Bronchial epithelial cell (primary cell): ENCODE measurements at regions not wholly inside any gene's neighbourhood (a gene's known extent, or its start where the extent isn't known, plus 50 kb on each side); places are given as distances from the start of the nearest gene placed in this dataset.
A peak's percentile ranks its signal among the peaks of the same experiment; 100 is the strongest.

Experiments used
- DNase-seq: peaks from one replicate; pipeline ENCODE4 v3.0.0-alpha.2; 2010; ENCODE audit warnings: low read depth
- FAIRE-seq: peaks from 2 replicates; lab custom pipeline; 2011; peaks lifted over from hg19 to GRCh38; lab: Jason Lieb, UNC
- H3K27me3 ChIP-seq: 2 replicates; pipeline ENCODE4 v1.5.1; 2011; ENCODE audit warnings: low read length; ENCODE audit not compliant: control insufficient read depth, insufficient read depth
- H3K36me3 ChIP-seq: 2 replicates; pipeline ENCODE4 v1.5.1; 2011; ENCODE audit warnings: low read length; ENCODE audit not compliant: control insufficient read depth, insufficient read depth
- H3K4me3 ChIP-seq: 2 replicates; pipeline ENCODE4 v1.5.1; 2011; ENCODE audit warnings: mild to moderate bottlenecking, low read depth, low read length, control low read depth
- CTCF ChIP-seq: IDR thresholded peaks from 2 replicates; pipeline ENCODE4 v1.5.1; 2011; ENCODE audit warnings: mild to moderate bottlenecking, moderate library complexity, low read length, control low read depth, inconsistent platforms; ENCODE audit not compliant: insufficient read depth, severe bottlenecking

DNA sequence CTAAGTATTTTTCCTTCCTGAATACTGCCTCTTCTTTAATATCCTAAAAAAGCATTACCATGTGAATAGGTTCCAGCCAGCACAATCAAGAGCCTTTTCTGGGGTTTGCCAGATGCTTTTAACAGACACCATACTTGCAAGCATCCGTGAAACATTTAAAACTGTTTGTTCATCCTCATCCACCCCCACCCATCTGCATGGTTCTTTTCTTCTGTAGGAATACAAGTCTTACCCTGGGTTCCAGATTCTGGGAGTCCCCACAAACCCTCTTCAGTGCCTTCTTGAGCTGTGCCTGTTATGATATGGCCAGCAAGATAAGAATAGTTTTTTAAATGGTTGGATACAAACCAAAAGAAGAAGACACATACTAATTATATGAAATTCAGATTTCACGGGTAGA lies 354.9 kb upstream of the PLXNA2 start:
- no peak for TF ChIP-seq CTCF
- Histone ChIP-seq H3K4me3 (no peak overlapping the region), H3K27me3 (peaks cover 5% of the 10 kb centered on the region), H3K36me3 (no peaks in the 10 kb centered on the region)
- DNase-seq = no peak
- FAIRE-seq = no peak

GRCh38 chr1:208600456-208601190 lies 356.4 kb upstream of the PLXNA2 start:
- H3K4me3 ChIP-seq = no peak overlapping the region
- DNase-seq (no peak), FAIRE-seq (no peak)
- peaks cover 5% of the 10 kb centered on the region for H3K27me3 ChIP-seq
- TF ChIP-seq CTCF = no peak
- H3K36me3 ChIP-seq = no peaks in the 10 kb centered on the region

DNA sequence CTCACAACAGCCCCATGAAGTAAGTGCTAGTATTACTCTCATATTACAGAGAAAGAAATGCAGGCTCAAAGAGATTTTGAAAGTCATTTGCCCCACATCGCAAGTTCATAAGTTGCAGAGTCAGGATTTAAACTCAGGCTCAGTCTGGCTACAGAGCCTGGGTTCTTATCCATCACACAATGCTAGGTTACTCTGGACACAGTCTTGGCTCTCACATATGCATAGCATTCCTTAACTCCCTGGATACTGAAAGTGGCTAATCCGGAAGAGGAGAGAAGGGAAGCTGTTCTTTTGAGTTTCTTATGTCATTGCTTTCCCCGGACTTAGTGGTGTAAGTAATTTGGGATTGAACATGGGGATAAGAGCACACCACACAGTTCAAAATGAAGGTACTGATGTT lies 357.4 kb upstream of the PLXNA2 start:
- FAIRE-seq (no peak), DNase-seq (no peak)
- H3K27me3 ChIP-seq = peaks cover 5% of the 10 kb centered on the region
- no peaks in the 10 kb centered on the region for H3K36me3 ChIP-seq
- no peak for TF ChIP-seq CTCF
- H3K4me3 ChIP-seq = no peak overlapping the region

GRCh38 chr1:208603721-208604120 lies 359.5 kb upstream of the PLXNA2 start:
- FAIRE-seq = no peak
- Histone ChIP-seq H3K36me3 (no peaks in the 10 kb centered on the region), H3K27me3 (peaks cover 5% of the 10 kb centered on the region), H3K4me3 (no peak overlapping the region)
- TF ChIP-seq CTCF = no peak
- no peak for DNase-seq

DNA sequence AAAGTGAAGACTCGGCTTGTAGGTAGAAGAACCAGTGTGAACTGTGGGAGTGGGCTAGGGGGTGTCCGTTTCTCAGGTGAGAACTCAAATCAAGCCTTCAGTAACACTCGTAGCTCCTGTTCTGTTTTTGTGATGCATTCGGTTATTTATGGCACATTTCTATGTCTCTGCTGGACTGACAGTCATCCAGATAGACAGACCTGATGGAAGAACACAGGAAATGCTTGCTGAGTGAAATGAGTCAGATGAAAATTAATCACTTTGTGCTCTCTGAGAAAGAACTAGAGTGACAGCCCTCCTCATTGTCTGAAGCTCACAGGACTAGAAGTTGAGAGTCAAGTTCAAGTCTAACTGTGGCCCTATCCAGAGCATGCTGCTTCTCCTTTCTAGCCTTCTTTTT lies 360.1 kb upstream of the PLXNA2 start:
- H3K4me3 ChIP-seq = no peak overlapping the region
- no peaks in the 10 kb centered on the region for H3K36me3 ChIP-seq
- no peak for FAIRE-seq
- DNase-seq = peak; percentile 88
- TF ChIP-seq CTCF = no peak
- peaks cover 5% of the 10 kb centered on the region for H3K27me3 ChIP-seq

DNA sequence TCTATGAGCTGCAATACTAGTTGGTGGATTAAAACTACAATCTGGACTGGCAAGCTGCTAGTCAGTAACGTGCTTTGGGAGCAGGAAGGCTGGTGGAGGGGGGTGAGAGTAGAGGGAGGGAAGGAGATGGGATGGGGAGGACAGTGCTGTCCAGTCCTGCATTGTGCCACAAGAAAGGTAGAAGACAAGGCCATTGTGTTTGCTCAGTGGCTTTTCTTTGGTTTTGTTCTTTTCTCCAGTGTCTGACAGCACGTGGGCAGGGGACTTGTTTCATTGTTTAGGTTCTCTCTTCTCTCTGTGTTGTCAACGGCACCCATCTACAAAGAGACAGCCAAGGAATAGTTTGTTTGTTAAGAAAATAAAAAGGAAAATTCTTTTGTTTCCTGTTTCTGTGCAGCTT lies 362.8 kb upstream of the PLXNA2 start:
- TF ChIP-seq CTCF = no peak
- H3K4me3 ChIP-seq = no peak overlapping the region
- H3K36me3 ChIP-seq = no peaks in the 10 kb centered on the region
- no peak for DNase-seq
- no peaks in the 10 kb centered on the region for H3K27me3 ChIP-seq
- FAIRE-seq = no peak
